ENCODE measurements at regions not wholly inside any gene's neighbourhood (a gene's known extent, or its start where the extent isn't known, plus 50 kb on each side); places are given as distances from the start of the nearest gene placed in this dataset.
A peak's percentile ranks its signal among the peaks of the same experiment; 100 is the strongest.

- H3K79me2 ChIP-seq (ENCODE audit: insufficient read depth, low read length): no peaks in the 10 kb centered on the region
- no peaks in the 10 kb centered on the region for H4K20me1 ChIP-seq (ENCODE audit: insufficient read depth, low read length)
- peaks cover 2% of the 10 kb centered on the region for H3K27me3 ChIP-seq (ENCODE audit: insufficient read depth, low read length)
- no peak overlapping the region for H3K27ac Mint-ChIP-seq (ENCODE audit: unreplicated experiment)
- FAIRE-seq (no peak), DNase-seq (ENCODE audit: low read depth) (no peak)
- peaks cover 4% of the 10 kb centered on the region for H3K4me1 Mint-ChIP-seq (ENCODE audit: low read depth, unreplicated experiment)
- no peak overlapping the region for H3K4me3 ChIP-seq (ENCODE audit: insufficient read depth, low read depth, low read length)
- peaks cover 6% of the 10 kb centered on the region for H3K4me1 ChIP-seq (ENCODE audit: insufficient read depth, low read length)
- peaks cover 19% of the 10 kb centered on the region for H3K27me3 Mint-ChIP-seq (ENCODE audit: low read depth, unreplicated experiment)
- no peaks in the 10 kb centered on the region for H3K36me3 Mint-ChIP-seq (ENCODE audit: low read depth, unreplicated experiment)
- no peaks in the 10 kb centered on the region for H3K9me3 ChIP-seq (ENCODE audit: insufficient read depth, low read depth, low read length)
- H3K4me3 Mint-ChIP-seq (ENCODE audit: unreplicated experiment): no peak overlapping the region
- no peak overlapping the region for H2AFZ ChIP-seq (ENCODE audit: low read depth, low read length)
- no peak overlapping the region for H3K4me2 ChIP-seq (ENCODE audit: low read length)
- H3K9ac ChIP-seq (ENCODE audit: low read length): no peak overlapping the region
- TF ChIP-seq EZH2 (IDR thresholded peaks at IDR 0.05; ENCODE audit: insufficient read depth, low read length) (no peak), CTCF (IDR thresholded peaks at IDR 0.05; ENCODE audit: insufficient read depth, low read depth, low read length) (no peak)
- peaks cover 2% of the 10 kb centered on the region for H3K9me3 Mint-ChIP-seq (ENCODE audit: unreplicated experiment)
- H3K36me3 ChIP-seq (ENCODE audit: insufficient read depth, low read length): no peaks in the 10 kb centered on the region
- H3K27ac ChIP-seq (ENCODE audit: low read depth, low read length): no peak overlapping the region
Observed at GRCh38 chr6:170156448-170157375, 134.2 kb downstream of the DLL1 start.

GRCh38 chr6:170155464-170156196 is 135.2 kb downstream of the DLL1 start:
- peaks cover 2% of the 10 kb centered on the region for H3K9me3 Mint-ChIP-seq (ENCODE audit: unreplicated experiment)
- no peak overlapping the region for H3K4me2 ChIP-seq (ENCODE audit: low read length)

GRCh38 chr6:170153436-170154319 is 137.2 kb downstream of the DLL1 start:
- Histone ChIP-seq H2AFZ (ENCODE audit: low read depth, low read length) (no peak overlapping the region), H3K79me2 (ENCODE audit: insufficient read depth, low read length) (no peaks in the 10 kb centered on the region), H3K4me3 (ENCODE audit: insufficient read depth, low read depth, low read length) (no peak overlapping the region), H3K4me2 (ENCODE audit: low read length) (no peak overlapping the region), H3K9me3 (ENCODE audit: insufficient read depth, low read depth, low read length) (no peaks in the 10 kb centered on the region), H3K36me3 (ENCODE audit: insufficient read depth, low read length) (no peaks in the 10 kb centered on the region), H4K20me1 (ENCODE audit: insufficient read depth, low read length) (no peaks in the 10 kb centered on the region), H3K27ac (ENCODE audit: low read depth, low read length) (no peak overlapping the region), H3K4me1 (ENCODE audit: insufficient read depth, low read length) (peaks cover 6% of the 10 kb centered on the region), H3K9ac (ENCODE audit: low read length) (no peak overlapping the region), H3K27me3 (ENCODE audit: insufficient read depth, low read length) (peaks cover 4% of the 10 kb centered on the region)
- DNase-seq (ENCODE audit: low read depth): no peak
- H3K4me1 Mint-ChIP-seq (ENCODE audit: low read depth, unreplicated experiment): peaks cover 13% of the 10 kb centered on the region
- no peaks in the 10 kb centered on the region for H3K36me3 Mint-ChIP-seq (ENCODE audit: low read depth, unreplicated experiment)
- peaks cover 29% of the 10 kb centered on the region for H3K27me3 Mint-ChIP-seq (ENCODE audit: low read depth, unreplicated experiment)
- no peak for TF ChIP-seq CTCF (IDR thresholded peaks at IDR 0.05; ENCODE audit: insufficient read depth, low read depth, low read length)
- TF ChIP-seq EZH2 (IDR thresholded peaks at IDR 0.05; ENCODE audit: insufficient read depth, low read length): no peak
- peak overlapping the region; percentile 62 for H3K27ac Mint-ChIP-seq (ENCODE audit: unreplicated experiment)
- no peak for FAIRE-seq
- H3K9me3 Mint-ChIP-seq (ENCODE audit: unreplicated experiment): peaks cover 2% of the 10 kb centered on the region
- H3K4me3 Mint-ChIP-seq (ENCODE audit: unreplicated experiment): no peak overlapping the region

More at GRCh38 chr6:170155464-170156196, 135.2 kb downstream of the DLL1 start:
- Mint-ChIP-seq H3K36me3 (ENCODE audit: low read depth, unreplicated experiment) (no peaks in the 10 kb centered on the region), H3K4me1 (ENCODE audit: low read depth, unreplicated experiment) (peaks cover 10% of the 10 kb centered on the region), H3K27me3 (ENCODE audit: low read depth, unreplicated experiment) (peaks cover 24% of the 10 kb centered on the region), H3K4me3 (ENCODE audit: unreplicated experiment) (no peak overlapping the region), H3K27ac (ENCODE audit: unreplicated experiment) (no peak overlapping the region)
- Histone ChIP-seq H4K20me1 (ENCODE audit: insufficient read depth, low read length) (no peaks in the 10 kb centered on the region), H3K9ac (ENCODE audit: low read length) (no peak overlapping the region), H3K9me3 (ENCODE audit: insufficient read depth, low read depth, low read length) (no peaks in the 10 kb centered on the region), H3K27me3 (ENCODE audit: insufficient read depth, low read length) (peaks cover 4% of the 10 kb centered on the region), H3K36me3 (ENCODE audit: insufficient read depth, low read length) (no peaks in the 10 kb centered on the region), H3K4me1 (ENCODE audit: insufficient read depth, low read length) (peaks cover 6% of the 10 kb centered on the region), H2AFZ (ENCODE audit: low read depth, low read length) (no peak overlapping the region), H3K4me3 (ENCODE audit: insufficient read depth, low read depth, low read length) (no peak overlapping the region), H3K27ac (ENCODE audit: low read depth, low read length) (no peak overlapping the region), H3K79me2 (ENCODE audit: insufficient read depth, low read length) (no peaks in the 10 kb centered on the region)
- no peak for TF ChIP-seq EZH2 (IDR thresholded peaks at IDR 0.05; ENCODE audit: insufficient read depth, low read length)
- FAIRE-seq (no peak), DNase-seq (ENCODE audit: low read depth) (no peak)

All from astrocyte (in vitro differentiated cells and primary cell).